HUES48 (cell line): ENCODE measurements at regions not wholly inside any gene's neighbourhood (a gene's known extent, or its start where the extent isn't known, plus 50 kb on each side); places are given as distances from the start of the nearest gene placed in this dataset.

Experiments used
- H3K27ac ChIP-seq: one replicate; pipeline ENCODE4 v1.7.0; 2013; ENCODE audit warnings: low read depth, low read length, inconsistent platforms
- H3K27me3 ChIP-seq: 2 replicates; pipeline ENCODE4 v1.6.1; 2013; ENCODE audit warnings: mild to moderate bottlenecking, low read length; ENCODE audit not compliant: control insufficient read depth, insufficient read depth
- H3K36me3 ChIP-seq: 2 replicates; pipeline ENCODE4 v1.6.1; 2013; ENCODE audit warnings: low read length; ENCODE audit not compliant: control insufficient read depth, insufficient read depth
- H3K4me1 ChIP-seq: 2 replicates; pipeline ENCODE4 v1.6.1; 2013; ENCODE audit warnings: mild to moderate bottlenecking, low read length; ENCODE audit not compliant: control insufficient read depth, insufficient read depth
- H3K4me3 ChIP-seq: 2 replicates; pipeline ENCODE4 v1.5.1; 2013; ENCODE audit warnings: mild to moderate bottlenecking, low read depth, low read length
- H3K9ac ChIP-seq: 2 replicates; pipeline ENCODE4 v1.6.1; 2013; ENCODE audit warnings: mild to moderate bottlenecking, low read depth, low read length, moderate library complexity
- H3K9me3 ChIP-seq: 2 replicates; pipeline ENCODE4 v1.6.1; 2013; ENCODE audit warnings: low read length; ENCODE audit not compliant: control insufficient read depth, insufficient read depth

- Histone ChIP-seq H3K27me3 (no peaks in the 10 kb centered on the region), H3K9me3 (no peaks in the 10 kb centered on the region), H3K9ac (no peak overlapping the region), H3K27ac (no peak overlapping the region), H3K36me3 (no peaks in the 10 kb centered on the region), H3K4me3 (no peak overlapping the region), H3K4me1 (no peaks in the 10 kb centered on the region)
These were observed 149.9 kb upstream of the GAS1 start for GRCh38 chr9:87097238-87097637.

DNA sequence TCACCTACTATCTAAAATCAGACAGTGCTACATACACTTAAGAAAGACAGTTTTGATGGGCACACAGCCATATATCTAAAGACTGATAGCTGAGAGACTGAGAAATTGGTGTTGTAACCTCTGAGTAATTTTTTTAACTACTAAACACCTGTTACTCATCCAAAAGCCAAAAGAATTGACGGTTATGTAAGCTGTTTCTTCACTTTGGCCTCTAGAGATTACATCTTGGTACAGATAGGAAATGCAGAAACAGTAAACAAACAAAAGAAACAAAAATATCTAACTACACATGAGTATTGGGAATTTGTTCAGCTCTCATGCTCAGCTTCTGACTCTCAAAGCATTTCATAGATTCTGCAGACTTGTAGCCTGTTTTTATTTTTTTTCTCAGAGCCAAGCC is 152.1 kb upstream of the GAS1 start:
- Histone ChIP-seq H3K4me1 (no peaks in the 10 kb centered on the region), H3K27me3 (no peaks in the 10 kb centered on the region), H3K36me3 (no peaks in the 10 kb centered on the region), H3K9ac (no peak overlapping the region), H3K9me3 (no peaks in the 10 kb centered on the region), H3K27ac (no peak overlapping the region), H3K4me3 (no peak overlapping the region)

DNA sequence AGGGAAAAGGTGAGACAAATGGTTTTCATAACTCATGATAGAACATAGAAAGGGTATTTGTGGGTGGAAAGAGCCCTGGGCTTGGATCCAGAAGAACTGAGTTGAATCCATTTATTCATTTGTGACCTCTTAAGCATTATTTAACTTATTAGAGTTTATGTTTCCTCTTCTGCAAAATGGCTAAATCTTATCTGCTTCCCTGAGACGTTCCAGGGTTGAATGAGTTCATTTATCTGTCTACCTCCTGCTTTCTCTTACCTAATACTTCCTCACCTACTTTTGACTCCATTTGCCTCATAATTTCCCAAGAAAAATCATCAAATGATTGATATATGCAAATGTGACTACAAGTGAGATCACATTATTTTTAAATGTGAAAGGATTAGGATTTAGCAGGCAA is 152.7 kb upstream of the GAS1 start:
- Histone ChIP-seq H3K9me3 (no peaks in the 10 kb centered on the region), H3K27me3 (no peaks in the 10 kb centered on the region), H3K27ac (no peak overlapping the region), H3K9ac (no peak overlapping the region), H3K4me3 (no peak overlapping the region), H3K4me1 (no peaks in the 10 kb centered on the region), H3K36me3 (no peaks in the 10 kb centered on the region)

DNA sequence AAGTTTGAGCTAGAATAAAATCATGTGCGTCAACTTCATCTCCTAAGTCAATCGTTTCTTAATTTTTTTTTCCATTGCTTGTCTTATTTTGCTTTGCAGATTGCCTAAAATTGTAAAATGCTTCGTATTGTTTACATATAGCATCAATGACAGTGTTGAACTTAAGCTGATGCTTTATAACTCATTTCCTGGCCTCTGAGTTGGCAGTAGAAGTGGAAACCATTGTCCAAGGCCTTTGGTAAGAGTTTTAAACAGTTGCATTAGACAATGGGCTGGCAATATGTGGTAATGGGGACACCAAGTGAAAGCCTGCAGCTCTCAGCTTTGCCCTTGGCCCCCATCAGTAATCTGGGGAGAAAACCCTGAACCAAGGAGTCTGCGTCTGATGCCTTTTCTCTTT is 154.8 kb upstream of the GAS1 start:
- Histone ChIP-seq H3K27me3 (no peaks in the 10 kb centered on the region), H3K27ac (no peak overlapping the region), H3K9ac (no peak overlapping the region), H3K9me3 (no peaks in the 10 kb centered on the region), H3K4me3 (no peak overlapping the region), H3K4me1 (no peaks in the 10 kb centered on the region; the same call in 1 of the 2 replicates), H3K36me3 (no peaks in the 10 kb centered on the region)

- Histone ChIP-seq H3K4me3 (no peak overlapping the region), H3K36me3 (no peaks in the 10 kb centered on the region), H3K27ac (no peak overlapping the region), H3K27me3 (no peaks in the 10 kb centered on the region), H3K4me1 (no peaks in the 10 kb centered on the region; the same call in 1 of the 2 replicates), H3K9ac (no peak overlapping the region), H3K9me3 (peaks cover 8% of the 10 kb centered on the region; the same call in 1 of the 2 replicates)
These were observed 159.8 kb upstream of the GAS1 start for GRCh38 chr9:87107072-87107471.

DNA sequence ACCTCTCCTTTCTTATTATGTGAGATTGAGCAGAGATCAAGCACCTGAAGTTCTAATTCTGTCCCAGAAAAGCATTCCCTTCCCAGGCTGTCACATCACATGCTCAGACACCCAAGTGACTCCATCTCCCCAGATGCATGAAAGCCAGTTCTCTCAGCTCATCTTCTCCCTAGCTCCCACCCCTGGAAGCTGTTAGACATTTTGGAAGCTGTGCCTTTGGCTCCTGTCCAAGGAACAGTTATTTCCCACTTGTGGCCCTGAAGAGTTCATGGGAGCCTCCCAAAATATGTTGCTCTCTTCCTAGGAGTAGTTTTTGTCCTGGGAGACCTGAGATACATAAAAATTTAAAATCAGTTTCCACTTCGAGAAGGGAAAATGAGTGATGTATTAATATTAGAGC is 161.4 kb upstream of the GAS1 start:
- Histone ChIP-seq H3K4me1 (no peaks in the 10 kb centered on the region; the same call in 1 of the 2 replicates), H3K9me3 (peaks cover 8% of the 10 kb centered on the region; the same call in 1 of the 2 replicates), H3K9ac (no peak overlapping the region), H3K27me3 (no peaks in the 10 kb centered on the region), H3K4me3 (no peak overlapping the region), H3K36me3 (no peaks in the 10 kb centered on the region), H3K27ac (no peak overlapping the region)

DNA sequence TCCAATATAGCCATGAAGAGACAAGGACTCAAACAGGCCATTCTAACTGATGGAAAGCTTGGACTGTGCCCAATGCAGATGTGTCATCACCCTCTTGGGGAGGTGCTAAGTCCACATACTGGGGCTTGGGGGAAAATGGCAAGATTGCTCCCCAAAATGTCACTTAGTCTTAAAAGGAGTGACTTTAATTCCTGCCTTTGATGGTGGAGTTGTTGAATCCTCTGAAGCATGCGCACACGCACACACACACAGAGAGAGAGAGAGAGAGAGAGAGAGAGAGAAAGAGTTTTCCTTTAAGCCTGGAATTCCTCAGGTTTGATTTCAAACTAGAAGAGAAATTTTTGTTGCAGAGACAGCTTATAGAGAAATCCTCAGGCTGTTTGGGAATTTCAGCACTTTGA is 161.9 kb upstream of the GAS1 start:
- no peaks in the 10 kb centered on the region for H3K36me3 ChIP-seq
- H3K4me1 ChIP-seq: no peaks in the 10 kb centered on the region; the same call in 1 of the 2 replicates
- H3K27ac ChIP-seq: no peak overlapping the region
- H3K27me3 ChIP-seq: no peaks in the 10 kb centered on the region
- H3K9me3 ChIP-seq: peaks cover 8% of the 10 kb centered on the region; the same call in 1 of the 2 replicates
- no peak overlapping the region for H3K4me3 ChIP-seq
- H3K9ac ChIP-seq: no peak overlapping the region

DNA sequence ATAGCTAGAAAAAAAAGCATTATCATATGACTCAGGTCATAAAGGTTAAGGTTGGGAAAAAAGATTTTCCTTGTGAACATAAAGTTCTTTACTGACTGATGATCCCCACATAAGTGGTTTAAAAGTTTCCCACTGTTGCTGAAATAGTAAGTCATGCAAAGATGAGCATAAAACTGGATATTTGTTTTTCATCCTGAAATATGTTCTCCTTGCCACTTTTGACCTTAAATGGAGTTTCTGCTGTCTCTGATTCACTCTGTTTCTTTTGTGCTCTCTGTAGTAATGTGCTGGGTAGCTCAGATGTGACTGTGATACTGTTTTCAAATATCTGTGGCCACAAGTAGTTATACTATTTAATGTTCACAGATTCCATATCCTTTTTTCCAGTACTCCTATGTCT is 162.5 kb upstream of the GAS1 start:
- H3K9ac ChIP-seq: no peak overlapping the region
- H3K27ac ChIP-seq: no peak overlapping the region
- H3K27me3 ChIP-seq: no peaks in the 10 kb centered on the region
- no peak overlapping the region for H3K4me3 ChIP-seq
- H3K9me3 ChIP-seq: peaks cover 8% of the 10 kb centered on the region; the same call in 1 of the 2 replicates
- no peaks in the 10 kb centered on the region; the same call in 1 of the 2 replicates for H3K4me1 ChIP-seq
- H3K36me3 ChIP-seq: no peaks in the 10 kb centered on the region

- Histone ChIP-seq H3K4me1 (no peaks in the 10 kb centered on the region; the same call in 1 of the 2 replicates), H3K4me3 (no peak overlapping the region), H3K27ac (no peak overlapping the region), H3K27me3 (no peaks in the 10 kb centered on the region), H3K9ac (no peak overlapping the region), H3K36me3 (no peaks in the 10 kb centered on the region), H3K9me3 (peaks cover 8% of the 10 kb centered on the region; the same call in 1 of the 2 replicates)
These were observed 163.7 kb upstream of the GAS1 start for GRCh38 chr9:87111010-87111409.

DNA sequence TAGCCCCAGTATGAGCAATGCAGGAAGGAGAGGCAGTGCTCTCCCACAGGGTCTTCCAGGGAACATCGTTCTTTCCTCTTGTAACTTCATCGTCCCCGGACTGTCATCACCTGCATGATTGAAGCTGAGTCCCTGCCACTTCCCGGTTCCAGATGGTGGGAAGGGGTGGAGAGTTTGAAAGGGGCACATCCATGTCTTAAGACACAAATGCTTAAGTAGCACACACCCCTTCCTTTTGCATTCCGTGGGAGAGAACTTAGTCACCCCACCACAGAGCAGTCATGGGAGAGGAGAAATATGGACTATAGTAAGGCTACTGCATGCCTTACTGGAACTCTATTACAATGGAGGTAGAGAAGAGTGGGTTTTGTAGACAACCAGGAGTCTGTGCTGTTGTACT is 165.3 kb upstream of the GAS1 start:
- Histone ChIP-seq H3K27ac (no peak overlapping the region), H3K27me3 (no peaks in the 10 kb centered on the region), H3K9me3 (peaks cover 8% of the 10 kb centered on the region; the same call in 1 of the 2 replicates), H3K36me3 (no peaks in the 10 kb centered on the region), H3K9ac (no peak overlapping the region), H3K4me3 (no peak overlapping the region), H3K4me1 (no peaks in the 10 kb centered on the region)

GRCh38 chr9:87113874-87114273 is 166.6 kb upstream of the GAS1 start:
- Histone ChIP-seq H3K27ac (no peak overlapping the region), H3K4me1 (no peaks in the 10 kb centered on the region)

GRCh38 chr9:87115785-87116184 is 168.5 kb upstream of the GAS1 start:
- Histone ChIP-seq H3K27ac (no peak overlapping the region), H3K4me3 (no peak overlapping the region)

More at GRCh38 chr9:87113874-87114273, 166.6 kb upstream of the GAS1 start:
- Histone ChIP-seq H3K27me3 (no peaks in the 10 kb centered on the region), H3K9me3 (peaks cover 8% of the 10 kb centered on the region; the same call in 1 of the 2 replicates), H3K9ac (no peak overlapping the region), H3K36me3 (no peaks in the 10 kb centered on the region), H3K4me3 (no peak overlapping the region)

More at GRCh38 chr9:87115785-87116184, 168.5 kb upstream of the GAS1 start:
- Histone ChIP-seq H3K4me1 (no peaks in the 10 kb centered on the region), H3K27me3 (no peaks in the 10 kb centered on the region), H3K9me3 (peaks cover 6% of the 10 kb centered on the region; the same call in 1 of the 2 replicates), H3K36me3 (no peaks in the 10 kb centered on the region), H3K9ac (no peak overlapping the region)
